H1 (cell line): ENCODE measurements at regions not wholly inside any gene's neighbourhood (a gene's known extent, or its start where the extent isn't known, plus 50 kb on each side); places are given as distances from the start of the nearest gene placed in this dataset.

Experiments
- BCL11A ChIP-seq, 2 experiments: IDR thresholded peaks; one replicate each; pipeline ENCODE4 v1.6.1; 2011; ENCODE audit warnings: low read depth in 2 of 2, low read length in 2 of 2, mild to moderate bottlenecking in 2 of 2
- CHD7 ChIP-seq: fragments of 300-600 bp; sonication (generic); IDR thresholded peaks from 2 replicates; pipeline ENCODE4 v1.7.1; 2012; ENCODE audit warnings: low read length, moderate library complexity, mild to moderate bottlenecking, inconsistent platforms; ENCODE audit not compliant: insufficient replicate concordance
- CREB1 ChIP-seq: IDR thresholded peaks from 2 replicates; pipeline ENCODE4 v1.6.1; 2012; ENCODE audit warnings: inconsistent platforms
- EP300 ChIP-seq, 2 experiments: IDR thresholded peaks; 1 replicate in 1 of 2; 2 replicates in 1 of 2; pipeline ENCODE4 v1.6.1; 2011 to 2012; ENCODE audit warnings: low read depth in 2 of 2, low read length in 2 of 2, mild to moderate bottlenecking in 2 of 2, borderline replicate concordance in 1 of 2, inconsistent platforms in 1 of 2, moderate library complexity in 1 of 2
- GABPA ChIP-seq: IDR thresholded peaks from 2 replicates; pipeline ENCODE4 v1.6.1; 2011; ENCODE audit warnings: mild to moderate bottlenecking, low read length, moderate library complexity, borderline replicate concordance; ENCODE audit not compliant: insufficient read depth
- HDAC2 ChIP-seq, 2 experiments: fragments of 300-600 bp in 1 of 2; sonication (generic) in 1 of 2; IDR thresholded peaks; 2 replicates each; pipeline ENCODE4 v1.6.1; 2011 to 2012; ENCODE audit warnings: low read depth in 2 of 2, low read length in 2 of 2, mild to moderate bottlenecking in 2 of 2, moderate library complexity in 2 of 2, borderline replicate concordance in 1 of 2, inconsistent platforms in 1 of 2
- HDAC6 ChIP-seq: IDR thresholded peaks from one replicate; pipeline ENCODE4 v1.7.1; 2012; ENCODE audit warnings: low read depth, mild to moderate bottlenecking, inconsistent platforms, low read length, moderate library complexity
- KDM4A ChIP-seq: IDR thresholded peaks from one replicate; pipeline ENCODE4 v1.7.1; 2012; ENCODE audit warnings: low read depth, mild to moderate bottlenecking, moderate library complexity, low read length, inconsistent platforms; ENCODE audit not compliant: severe bottlenecking
- MAFK ChIP-seq: IDR thresholded peaks from 2 replicates; pipeline ENCODE4 v1.6.1; 2012; ENCODE audit warnings: low read depth, mild to moderate bottlenecking, improper control_type of control experiment, low read length
- NRF1 ChIP-seq: IDR thresholded peaks from 2 replicates; pipeline ENCODE4 v1.6.1; 2011; ENCODE audit warnings: mild to moderate bottlenecking, low read depth, low read length, improper control_type of control experiment
- RNF2 ChIP-seq: fragments of 200-900, 300-1000 bp; sonication (generic); IDR thresholded peaks from 2 replicates; pipeline ENCODE4 v1.7.1; 2016; ENCODE audit warnings: borderline replicate concordance, low read depth, mild to moderate bottlenecking, antibody characterized with exemption, low read length; ENCODE audit not compliant: poor library complexity, severe bottlenecking; ENCODE audit errors: missing control alignments
- TAF1 ChIP-seq: IDR thresholded peaks from 2 replicates; pipeline ENCODE4 v1.6.1; 2011; ENCODE audit warnings: mild to moderate bottlenecking, low read depth, low read length

GRCh38 chr11:8831861-8832260, 79.1 kb upstream of the AKIP1 start (continued):
- TF ChIP-seq CHD7, result no peak
- no peak for TF ChIP-seq MAFK
- no peak for TF ChIP-seq NRF1
- TF ChIP-seq BCL11A (IDR thresholded peaks at IDR 0.05; ENCODE audit: low read depth in 2 of 2, low read length in 2 of 2), result no peak
- TF ChIP-seq HDAC6, result no peak
- TF ChIP-seq HDAC2 (IDR thresholded peaks at IDR 0.05; ENCODE audit: borderline replicate concordance in 1 of 2, low read depth in 2 of 2, low read length in 2 of 2), result no peak
- no peak for TF ChIP-seq KDM4A
- no peak for TF ChIP-seq TAF1
- TF ChIP-seq EP300 (IDR thresholded peaks at IDR 0.05; ENCODE audit: borderline replicate concordance in 1 of 2, low read depth in 2 of 2, low read length in 2 of 2), result no peak
- TF ChIP-seq GABPA, result no peak
- TF ChIP-seq RNF2, result no peak
- TF ChIP-seq CREB1, result no peak
